ENCODE measurements at regions not wholly inside any gene's neighbourhood (a gene's known extent, or its start where the extent isn't known, plus 50 kb on each side); places are given as distances from the start of the nearest gene placed in this dataset.

DNA sequence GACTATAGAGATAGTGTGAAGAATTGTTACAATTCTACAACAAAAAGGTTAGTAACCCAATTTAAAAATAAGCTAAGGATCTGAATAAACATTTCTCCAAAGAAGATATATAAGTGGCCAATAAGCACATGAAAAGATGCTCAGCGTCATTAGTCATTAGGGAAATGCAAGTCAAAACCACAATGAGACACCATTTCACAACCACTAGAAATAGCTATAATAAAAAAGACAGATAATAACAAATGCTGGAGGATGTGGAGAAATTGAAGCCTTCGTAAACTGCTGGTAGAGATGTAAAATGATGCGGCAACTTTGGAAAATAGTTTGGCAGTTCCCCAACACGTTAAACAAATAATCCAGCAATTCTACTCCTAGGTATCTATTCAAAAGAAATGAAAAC, 366.5 kb upstream of the POU3F3 start:
- no peaks in the 10 kb centered on the region for H3K4me1 ChIP-seq (ENCODE audit: control insufficient read depth, insufficient read depth, low read length)
- no peaks in the 10 kb centered on the region for H3K9me3 ChIP-seq (ENCODE audit: control insufficient read depth in 2 of 2, low read length in 2 of 2)
- H3K4me3 ChIP-seq (ENCODE audit: low read length in 2 of 2) = no peak overlapping the region
- H3K36me3 ChIP-seq (ENCODE audit: control insufficient read depth in 2 of 2, insufficient read depth in 2 of 2, low read length in 2 of 2) = no peaks in the 10 kb centered on the region
- H3K27me3 ChIP-seq (ENCODE audit: control insufficient read depth in 1 of 2, insufficient read depth in 2 of 2, low read length in 2 of 2) = no peaks in the 10 kb centered on the region
- no peak overlapping the region for H3K27ac ChIP-seq (ENCODE audit: low read length)
- no peak overlapping the region for H3K9ac ChIP-seq (ENCODE audit: low read length in 2 of 2)

DNA sequence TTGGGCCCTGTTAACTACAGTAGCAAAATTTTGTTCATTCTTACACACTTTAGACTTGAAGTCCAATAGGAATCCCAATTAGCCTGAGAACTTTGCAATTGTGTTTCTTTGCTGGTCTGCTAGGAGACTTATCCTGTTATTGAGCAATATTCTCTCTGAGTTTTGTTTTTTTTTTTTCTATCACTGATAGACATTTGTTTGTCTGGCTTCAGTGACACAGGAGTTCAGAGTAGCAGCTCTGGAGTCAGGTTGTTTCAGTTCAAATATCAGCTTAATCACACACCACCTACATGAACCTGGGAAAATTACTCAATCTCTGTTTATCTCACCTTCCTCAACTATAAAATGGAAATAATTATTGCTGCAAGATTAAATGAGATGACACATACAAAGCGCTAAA, 360.2 kb upstream of the POU3F3 start:
- Histone ChIP-seq H3K27me3 (ENCODE audit: control insufficient read depth in 1 of 2, insufficient read depth in 2 of 2, low read length in 2 of 2) (no peaks in the 10 kb centered on the region), H3K4me3 (ENCODE audit: low read length in 2 of 2) (no peak overlapping the region), H3K4me1 (ENCODE audit: control insufficient read depth, insufficient read depth, low read length) (no peaks in the 10 kb centered on the region), H3K9me3 (ENCODE audit: control insufficient read depth in 2 of 2, low read length in 2 of 2) (no peaks in the 10 kb centered on the region), H3K9ac (ENCODE audit: low read length in 2 of 2) (no peak overlapping the region), H3K27ac (ENCODE audit: low read length) (no peak overlapping the region), H3K36me3 (ENCODE audit: control insufficient read depth in 2 of 2, insufficient read depth in 2 of 2, low read length in 2 of 2) (no peaks in the 10 kb centered on the region)

DNA sequence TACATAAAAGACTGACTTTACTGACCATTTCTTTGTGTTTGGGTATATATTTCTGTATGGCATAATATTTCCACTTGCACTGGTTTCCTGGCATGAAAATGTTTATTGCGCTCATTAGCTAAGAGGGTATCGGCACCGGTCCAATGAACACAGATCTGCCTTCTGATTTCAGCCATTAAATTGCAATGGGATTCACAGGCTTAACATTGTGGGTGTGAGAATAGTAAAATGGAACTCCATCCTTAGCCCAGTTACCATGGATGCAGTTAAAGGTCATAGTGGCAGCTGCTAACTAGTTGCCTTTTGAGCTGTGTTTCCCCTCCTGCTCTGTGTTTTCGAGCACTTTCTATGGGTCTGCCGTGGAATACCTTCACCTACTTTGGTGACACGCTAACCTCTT, 352.6 kb upstream of the POU3F3 start:
- Histone ChIP-seq H3K9ac (ENCODE audit: low read length in 2 of 2) (no peak overlapping the region), H3K9me3 (ENCODE audit: control insufficient read depth in 2 of 2, low read length in 2 of 2) (no peaks in the 10 kb centered on the region), H3K27me3 (ENCODE audit: control insufficient read depth in 1 of 2, insufficient read depth in 2 of 2, low read length in 2 of 2) (no peaks in the 10 kb centered on the region), H3K4me3 (ENCODE audit: low read length in 2 of 2) (no peak overlapping the region), H3K36me3 (ENCODE audit: control insufficient read depth in 2 of 2, insufficient read depth in 2 of 2, low read length in 2 of 2) (no peaks in the 10 kb centered on the region), H3K4me1 (ENCODE audit: control insufficient read depth, insufficient read depth, low read length) (no peaks in the 10 kb centered on the region), H3K27ac (ENCODE audit: low read length) (no peak overlapping the region)

DNA sequence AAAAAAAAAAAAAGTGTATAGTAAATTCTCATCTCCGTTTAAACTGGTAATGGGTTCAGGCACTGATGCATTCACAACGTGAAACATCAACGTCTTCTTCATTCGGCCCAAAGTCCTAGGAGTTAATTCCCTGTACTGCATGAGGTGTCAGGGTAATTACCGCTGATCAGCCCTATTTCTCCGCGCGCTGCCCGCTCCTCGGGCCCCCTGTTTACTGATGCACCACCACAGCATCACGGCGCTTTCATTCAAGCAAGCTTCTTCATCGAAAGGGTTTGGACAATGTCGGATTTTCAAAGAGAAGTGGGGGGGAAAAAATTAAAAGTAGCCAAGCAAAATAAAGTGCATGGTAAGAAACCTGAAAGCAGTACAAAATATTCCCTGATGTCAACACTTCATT, 352.0 kb upstream of the POU3F3 start:
- no peaks in the 10 kb centered on the region for H3K4me1 ChIP-seq (ENCODE audit: control insufficient read depth, insufficient read depth, low read length)
- H3K4me3 ChIP-seq (ENCODE audit: low read length in 2 of 2) = no peak overlapping the region
- H3K27me3 ChIP-seq (ENCODE audit: control insufficient read depth in 1 of 2, insufficient read depth in 2 of 2, low read length in 2 of 2) = no peaks in the 10 kb centered on the region
- no peaks in the 10 kb centered on the region for H3K9me3 ChIP-seq (ENCODE audit: control insufficient read depth in 2 of 2, low read length in 2 of 2)
- H3K9ac ChIP-seq (ENCODE audit: low read length in 2 of 2) = no peak overlapping the region
- H3K27ac ChIP-seq (ENCODE audit: low read length) = no peak overlapping the region
- H3K36me3 ChIP-seq (ENCODE audit: control insufficient read depth in 2 of 2, insufficient read depth in 2 of 2, low read length in 2 of 2) = no peaks in the 10 kb centered on the region

- Histone ChIP-seq H3K4me3 (ENCODE audit: low read length in 2 of 2) (no peak overlapping the region), H3K36me3 (ENCODE audit: control insufficient read depth in 2 of 2, insufficient read depth in 2 of 2, low read length in 2 of 2) (no peaks in the 10 kb centered on the region), H3K9ac (ENCODE audit: low read length in 2 of 2) (no peak overlapping the region), H3K27me3 (ENCODE audit: control insufficient read depth in 1 of 2, insufficient read depth in 2 of 2, low read length in 2 of 2) (no peaks in the 10 kb centered on the region), H3K4me1 (ENCODE audit: control insufficient read depth, insufficient read depth, low read length) (no peaks in the 10 kb centered on the region), H3K27ac (ENCODE audit: low read length) (no peak overlapping the region), H3K9me3 (ENCODE audit: control insufficient read depth in 2 of 2, low read length in 2 of 2) (no peaks in the 10 kb centered on the region)
Measured at GRCh38 chr2:104502901-104503300, 351.0 kb upstream of the POU3F3 start.

- no peak overlapping the region for H3K9ac ChIP-seq (ENCODE audit: low read length in 2 of 2)
- no peak overlapping the region for H3K4me3 ChIP-seq (ENCODE audit: low read length in 2 of 2)
- no peaks in the 10 kb centered on the region for H3K36me3 ChIP-seq (ENCODE audit: control insufficient read depth in 2 of 2, insufficient read depth in 2 of 2, low read length in 2 of 2)
- no peaks in the 10 kb centered on the region for H3K9me3 ChIP-seq (ENCODE audit: control insufficient read depth in 2 of 2, low read length in 2 of 2)
- no peaks in the 10 kb centered on the region for H3K4me1 ChIP-seq (ENCODE audit: control insufficient read depth, insufficient read depth, low read length)
- no peaks in the 10 kb centered on the region for H3K27me3 ChIP-seq (ENCODE audit: control insufficient read depth in 1 of 2, insufficient read depth in 2 of 2, low read length in 2 of 2)
- H3K27ac ChIP-seq (ENCODE audit: low read length) = no peak overlapping the region
Measured at GRCh38 chr2:104504331-104505073, 349.4 kb upstream of the POU3F3 start.

DNA sequence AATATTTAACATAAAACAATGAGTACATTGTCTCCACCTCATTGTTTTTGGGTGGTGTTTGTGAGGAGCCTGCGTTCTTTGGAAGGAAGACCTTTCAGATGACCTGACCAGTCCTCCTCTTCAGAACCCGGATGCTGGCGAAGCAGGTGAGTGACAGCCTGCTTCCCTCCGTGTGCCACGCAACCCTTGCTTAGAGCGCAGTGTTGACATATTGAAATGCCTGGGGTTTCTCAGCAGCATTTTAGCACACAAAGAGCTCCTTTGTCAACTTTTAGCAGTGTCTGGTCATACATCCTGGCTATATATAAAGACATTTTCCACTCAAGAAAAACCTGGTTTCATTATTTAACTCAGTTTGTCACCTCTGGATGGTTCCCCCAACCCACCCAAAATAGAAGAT, 335.7 kb upstream of the POU3F3 start:
- Histone ChIP-seq H3K4me3 (ENCODE audit: low read length in 2 of 2) (no peak overlapping the region), H3K9me3 (ENCODE audit: control insufficient read depth in 2 of 2, low read length in 2 of 2) (peaks cover 6 to 8% of the 10 kb centered on the region in 2 donors), H3K4me1 (ENCODE audit: control insufficient read depth, insufficient read depth, low read length) (no peaks in the 10 kb centered on the region), H3K27me3 (ENCODE audit: control insufficient read depth in 1 of 2, insufficient read depth in 2 of 2, low read length in 2 of 2) (no peaks in the 10 kb centered on the region), H3K9ac (ENCODE audit: low read length in 2 of 2) (no peak overlapping the region), H3K36me3 (ENCODE audit: control insufficient read depth in 2 of 2, insufficient read depth in 2 of 2, low read length in 2 of 2) (no peaks in the 10 kb centered on the region), H3K27ac (ENCODE audit: low read length) (no peak overlapping the region)

- Histone ChIP-seq H3K4me1 (ENCODE audit: control insufficient read depth, insufficient read depth, low read length) (no peaks in the 10 kb centered on the region), H3K36me3 (ENCODE audit: control insufficient read depth in 2 of 2, insufficient read depth in 2 of 2, low read length in 2 of 2) (no peaks in the 10 kb centered on the region), H3K4me3 (ENCODE audit: low read length in 2 of 2) (no peak overlapping the region), H3K27me3 (ENCODE audit: control insufficient read depth in 1 of 2, insufficient read depth in 2 of 2, low read length in 2 of 2) (no peaks in the 10 kb centered on the region), H3K9me3 (ENCODE audit: control insufficient read depth in 2 of 2, low read length in 2 of 2) (peaks cover 6 to 8% of the 10 kb centered on the region in 2 donors), H3K27ac (ENCODE audit: low read length) (no peak overlapping the region), H3K9ac (ENCODE audit: low read length in 2 of 2) (no peak overlapping the region)
Measured at GRCh38 chr2:104521247-104521646, 332.7 kb upstream of the POU3F3 start.

DNA sequence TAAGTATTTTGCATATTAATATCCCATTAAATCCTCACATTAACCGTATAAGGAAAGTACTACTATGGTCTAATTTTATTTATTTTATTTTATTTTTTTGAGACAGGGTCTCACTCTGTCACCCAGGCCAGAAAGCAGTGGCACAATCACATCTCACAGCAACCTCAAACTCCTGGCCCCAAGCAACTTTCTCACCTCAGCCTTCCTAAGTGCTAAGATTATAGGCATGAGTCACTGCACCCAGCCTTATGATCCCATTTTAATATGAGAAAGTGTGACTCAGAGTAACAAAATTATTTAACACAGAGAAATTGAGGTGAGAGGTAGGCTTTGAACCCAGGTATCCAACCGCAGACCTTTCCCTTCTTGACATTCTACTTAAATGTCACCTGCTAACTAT, 330.0 kb upstream of the POU3F3 start:
- Histone ChIP-seq H3K9ac (ENCODE audit: low read length in 2 of 2) (no peak overlapping the region), H3K4me3 (ENCODE audit: low read length in 2 of 2) (no peak overlapping the region), H3K27ac (ENCODE audit: low read length) (no peak overlapping the region), H3K27me3 (ENCODE audit: control insufficient read depth in 1 of 2, insufficient read depth in 2 of 2, low read length in 2 of 2) (no peaks in the 10 kb centered on the region), H3K9me3 (ENCODE audit: control insufficient read depth in 2 of 2, low read length in 2 of 2) (peaks cover 6% of the 10 kb centered on the region in 2 donors), H3K36me3 (ENCODE audit: control insufficient read depth in 2 of 2, insufficient read depth in 2 of 2, low read length in 2 of 2) (no peaks in the 10 kb centered on the region), H3K4me1 (ENCODE audit: control insufficient read depth, insufficient read depth, low read length) (no peaks in the 10 kb centered on the region)

DNA sequence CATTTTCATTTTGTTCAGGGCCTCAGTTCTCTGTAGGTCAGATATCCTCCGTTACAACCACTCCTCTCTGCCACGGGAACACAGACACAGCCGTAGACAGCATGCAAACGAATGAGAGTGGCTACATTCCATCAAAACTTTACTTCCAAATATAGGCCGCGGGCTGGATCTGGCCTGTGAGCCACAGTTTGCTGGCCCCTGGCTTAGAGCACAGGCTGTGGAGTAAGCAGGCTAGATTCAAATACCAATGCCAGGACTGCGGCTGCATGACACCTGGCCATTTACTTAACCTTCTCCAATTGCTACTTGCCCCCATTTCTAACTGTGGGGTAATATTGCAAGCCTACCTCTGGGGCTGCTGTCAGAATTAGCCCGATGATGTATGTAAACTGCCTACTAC, 325.8 kb upstream of the POU3F3 start:
- H3K27me3 ChIP-seq (ENCODE audit: control insufficient read depth in 1 of 2, insufficient read depth in 2 of 2, low read length in 2 of 2) = no peaks in the 10 kb centered on the region
- H3K36me3 ChIP-seq (ENCODE audit: control insufficient read depth in 2 of 2, insufficient read depth in 2 of 2, low read length in 2 of 2) = no peaks in the 10 kb centered on the region
- no peak overlapping the region for H3K9ac ChIP-seq (ENCODE audit: low read length in 2 of 2)
- no peaks in the 10 kb centered on the region for H3K4me1 ChIP-seq (ENCODE audit: control insufficient read depth, insufficient read depth, low read length)
- H3K27ac ChIP-seq (ENCODE audit: low read length) = no peak overlapping the region
- no peaks in the 10 kb centered on the region for H3K9me3 ChIP-seq (ENCODE audit: control insufficient read depth in 2 of 2, low read length in 2 of 2)
- no peak overlapping the region for H3K4me3 ChIP-seq (ENCODE audit: low read length in 2 of 2)

DNA sequence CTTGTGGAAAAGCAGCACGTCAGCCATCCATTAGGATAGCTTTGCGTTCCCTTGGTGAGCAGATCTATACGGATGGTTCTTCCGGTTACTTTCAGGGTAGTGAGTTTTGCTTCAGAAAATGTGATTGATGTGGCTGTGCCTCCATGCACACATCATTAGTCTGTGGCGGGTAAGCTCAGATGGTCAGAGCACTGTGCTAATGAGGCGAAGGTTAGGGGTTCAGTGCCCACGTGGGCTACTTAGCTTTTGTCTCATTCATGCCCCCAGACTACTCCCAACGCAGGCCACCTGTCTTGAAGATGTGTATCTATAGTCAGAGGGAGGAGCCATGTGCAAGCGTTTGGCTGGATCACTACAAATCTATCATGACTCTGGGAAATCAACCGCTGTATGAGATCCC, 322.8 kb upstream of the POU3F3 start:
- no peak overlapping the region for H3K27ac ChIP-seq (ENCODE audit: low read length)
- H3K36me3 ChIP-seq (ENCODE audit: control insufficient read depth in 2 of 2, insufficient read depth in 2 of 2, low read length in 2 of 2) = no peaks in the 10 kb centered on the region
- H3K4me1 ChIP-seq (ENCODE audit: control insufficient read depth, insufficient read depth, low read length) = no peaks in the 10 kb centered on the region
- H3K9me3 ChIP-seq (ENCODE audit: control insufficient read depth in 2 of 2, low read length in 2 of 2) = no peaks in the 10 kb centered on the region
- no peak overlapping the region for H3K4me3 ChIP-seq (ENCODE audit: low read length in 2 of 2)
- no peaks in the 10 kb centered on the region for H3K27me3 ChIP-seq (ENCODE audit: control insufficient read depth in 1 of 2, insufficient read depth in 2 of 2, low read length in 2 of 2)
- no peak overlapping the region for H3K9ac ChIP-seq (ENCODE audit: low read length in 2 of 2)
